ENCODE measurements at regions not wholly inside any gene's neighbourhood (a gene's known extent, or its start where the extent isn't known, plus 50 kb on each side); places are given as distances from the start of the nearest gene placed in this dataset.

DNA sequence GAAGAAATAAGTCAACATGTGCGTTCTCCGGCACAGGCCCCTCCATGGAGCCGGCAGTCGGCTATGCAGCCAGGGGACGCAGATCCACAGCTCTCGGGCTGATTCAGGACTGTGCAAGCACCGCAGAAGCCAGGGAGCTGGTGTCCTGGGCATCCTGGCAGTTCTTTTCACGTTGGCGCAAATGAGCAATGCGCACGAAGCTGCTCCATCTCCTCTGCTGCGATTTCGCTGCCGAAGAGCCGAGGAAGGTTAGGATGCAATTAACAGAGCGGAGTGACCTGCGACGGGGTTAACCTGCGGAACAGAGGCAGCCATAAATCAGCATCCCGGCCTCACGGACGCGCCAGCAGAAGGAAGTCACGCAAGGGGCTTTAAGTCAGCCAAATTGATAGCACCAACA lies 107.1 kb upstream of the POU3F3 start:
- no peak for DNase-seq (ENCODE audit: extremely low read depth, low read depth)
- TF ChIP-seq, protein P1, sequence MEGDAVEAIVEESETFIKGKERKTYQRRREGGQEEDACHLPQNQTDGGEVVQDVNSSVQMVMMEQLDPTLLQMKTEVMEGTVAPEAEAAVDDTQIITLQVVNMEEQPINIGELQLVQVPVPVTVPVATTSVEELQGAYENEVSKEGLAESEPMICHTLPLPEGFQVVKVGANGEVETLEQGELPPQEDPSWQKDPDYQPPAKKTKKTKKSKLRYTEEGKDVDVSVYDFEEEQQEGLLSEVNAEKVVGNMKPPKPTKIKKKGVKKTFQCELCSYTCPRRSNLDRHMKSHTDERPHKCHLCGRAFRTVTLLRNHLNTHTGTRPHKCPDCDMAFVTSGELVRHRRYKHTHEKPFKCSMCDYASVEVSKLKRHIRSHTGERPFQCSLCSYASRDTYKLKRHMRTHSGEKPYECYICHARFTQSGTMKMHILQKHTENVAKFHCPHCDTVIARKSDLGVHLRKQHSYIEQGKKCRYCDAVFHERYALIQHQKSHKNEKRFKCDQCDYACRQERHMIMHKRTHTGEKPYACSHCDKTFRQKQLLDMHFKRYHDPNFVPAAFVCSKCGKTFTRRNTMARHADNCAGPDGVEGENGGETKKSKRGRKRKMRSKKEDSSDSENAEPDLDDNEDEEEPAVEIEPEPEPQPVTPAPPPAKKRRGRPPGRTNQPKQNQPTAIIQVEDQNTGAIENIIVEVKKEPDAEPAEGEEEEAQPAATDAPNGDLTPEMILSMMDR (IDR thresholded peaks at IDR 0.05; ENCODE audit: low read depth, low read length), result no peak

- no peak for DNase-seq (ENCODE audit: extremely low read depth, low read depth)
- TF ChIP-seq, protein P1 (IDR thresholded peaks at IDR 0.05; ENCODE audit: low read depth, low read length), result no peak
These were observed 104.0 kb upstream of the POU3F3 start for GRCh38 chr2:104749856-104750460.

GRCh38 chr2:104752504-104752903 lies 101.4 kb upstream of the POU3F3 start:
- no peak for DNase-seq (ENCODE audit: extremely low read depth, low read depth)
- TF ChIP-seq, protein P1 (IDR thresholded peaks at IDR 0.05; ENCODE audit: low read depth, low read length), result no peak

- DNase-seq (ENCODE audit: extremely low read depth, low read depth), result no peak
- TF ChIP-seq, protein P1 (IDR thresholded peaks at IDR 0.05; ENCODE audit: low read depth, low read length), result no peak
These were observed 98.7 kb upstream of the POU3F3 start for GRCh38 chr2:104755026-104755878.

DNA sequence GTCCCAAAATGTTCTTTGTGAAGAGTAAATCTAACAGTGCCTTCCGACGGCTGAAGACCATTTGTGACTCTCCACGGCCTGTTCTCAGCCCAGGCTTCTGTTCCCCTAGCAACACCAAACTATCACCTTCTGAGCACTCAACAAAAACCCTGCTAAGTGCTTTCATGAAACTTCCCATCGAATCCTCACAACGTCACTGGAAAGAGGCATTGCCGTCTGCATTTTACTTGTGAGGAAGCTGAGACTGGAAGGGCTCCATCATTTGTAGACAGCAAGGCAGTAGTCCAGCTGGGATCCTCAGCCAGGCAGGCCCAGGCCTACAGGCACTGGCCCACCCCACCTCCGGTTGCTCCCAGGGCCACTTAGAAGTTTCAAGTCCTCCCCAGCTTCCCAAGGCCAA lies 97.8 kb upstream of the POU3F3 start:
- TF ChIP-seq, protein P1 (IDR thresholded peaks at IDR 0.05; ENCODE audit: low read depth, low read length), result no peak
- no peak for DNase-seq (ENCODE audit: extremely low read depth, low read depth)

DNA sequence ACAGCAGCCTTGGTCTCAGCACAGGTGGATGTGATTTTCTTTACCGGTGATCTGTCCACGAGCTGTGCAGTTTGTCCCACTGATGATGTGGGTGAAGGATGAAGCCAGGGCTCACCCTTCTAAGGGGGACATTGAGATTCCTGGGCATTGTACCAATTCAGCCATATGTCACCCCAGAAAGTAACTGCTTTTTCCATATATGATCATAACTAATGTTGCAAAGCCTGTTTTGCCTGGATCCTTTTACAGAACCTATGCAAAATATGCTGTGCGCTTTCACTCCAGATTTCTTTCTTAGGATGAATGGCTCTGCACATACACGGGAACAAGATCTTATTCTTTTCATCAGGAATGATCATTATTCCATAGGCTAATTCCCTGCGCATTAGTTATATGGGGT lies 96.9 kb upstream of the POU3F3 start:
- TF ChIP-seq, protein P1 (IDR thresholded peaks at IDR 0.05; ENCODE audit: low read depth, low read length), result no peak
- no peak for DNase-seq (ENCODE audit: extremely low read depth, low read depth)

GRCh38 chr2:104758199-104758620 lies 95.7 kb upstream of the POU3F3 start:
- TF ChIP-seq, protein P1 (IDR thresholded peaks at IDR 0.05; ENCODE audit: low read depth, low read length), result no peak
- no peak for DNase-seq (ENCODE audit: extremely low read depth, low read depth)
